IMR-90 (cell line): ENCODE measurements at regions not wholly inside any gene's neighbourhood (a gene's known extent, or its start where the extent isn't known, plus 50 kb on each side); places are given as distances from the start of the nearest gene placed in this dataset.

Source experiments
- CHD1 ChIP-seq: IDR thresholded peaks from 2 replicates; pipeline ENCODE4 v1.6.1; 2012; ENCODE audit warnings: low read depth, low read length, improper control_type of control experiment
- POLR2A ChIP-seq: IDR thresholded peaks from 2 replicates; pipeline ENCODE4 v1.6.1; 2012; ENCODE audit warnings: mild to moderate bottlenecking, low read depth, low read length
- RAD21 ChIP-seq: IDR thresholded peaks from 2 replicates; pipeline ENCODE4 v1.6.1; 2012; ENCODE audit warnings: low read length, improper control_type of control experiment
- RCOR1 ChIP-seq: IDR thresholded peaks from 2 replicates; pipeline ENCODE4 v1.6.1; 2012; ENCODE audit warnings: mild to moderate bottlenecking, low read length, improper control_type of control experiment; ENCODE audit not compliant: insufficient replicate concordance
- RFX5 ChIP-seq: IDR thresholded peaks from 2 replicates; pipeline ENCODE4 v1.8.0; 2012; ENCODE audit warnings: low read depth, mild to moderate bottlenecking, low read length, moderate library complexity
- SMC3 ChIP-seq: fragments of 150-350 bp; IDR thresholded peaks from 2 replicates; pipeline ENCODE4 v1.6.1; 2016; ENCODE audit warnings: low read depth, mild to moderate bottlenecking, antibody characterized with exemption, low read length, moderate library complexity
- TF ChIP-seq, protein P1 (sequence below): conservative IDR thresholded peaks from 2 replicates; pipeline ENCODE4 v1.5.1; 2012; ENCODE audit warnings: mild to moderate bottlenecking, low read depth, low read length, improper control_type of control experiment
- TF ChIP-seq, protein P2 (sequence below): fragments of 150-350 bp; IDR thresholded peaks from 2 replicates; pipeline ENCODE4 v1.6.1; 2017; ENCODE audit warnings: mild to moderate bottlenecking, antibody characterized with exemption, low read length, low read depth

- TF ChIP-seq, protein P1, sequence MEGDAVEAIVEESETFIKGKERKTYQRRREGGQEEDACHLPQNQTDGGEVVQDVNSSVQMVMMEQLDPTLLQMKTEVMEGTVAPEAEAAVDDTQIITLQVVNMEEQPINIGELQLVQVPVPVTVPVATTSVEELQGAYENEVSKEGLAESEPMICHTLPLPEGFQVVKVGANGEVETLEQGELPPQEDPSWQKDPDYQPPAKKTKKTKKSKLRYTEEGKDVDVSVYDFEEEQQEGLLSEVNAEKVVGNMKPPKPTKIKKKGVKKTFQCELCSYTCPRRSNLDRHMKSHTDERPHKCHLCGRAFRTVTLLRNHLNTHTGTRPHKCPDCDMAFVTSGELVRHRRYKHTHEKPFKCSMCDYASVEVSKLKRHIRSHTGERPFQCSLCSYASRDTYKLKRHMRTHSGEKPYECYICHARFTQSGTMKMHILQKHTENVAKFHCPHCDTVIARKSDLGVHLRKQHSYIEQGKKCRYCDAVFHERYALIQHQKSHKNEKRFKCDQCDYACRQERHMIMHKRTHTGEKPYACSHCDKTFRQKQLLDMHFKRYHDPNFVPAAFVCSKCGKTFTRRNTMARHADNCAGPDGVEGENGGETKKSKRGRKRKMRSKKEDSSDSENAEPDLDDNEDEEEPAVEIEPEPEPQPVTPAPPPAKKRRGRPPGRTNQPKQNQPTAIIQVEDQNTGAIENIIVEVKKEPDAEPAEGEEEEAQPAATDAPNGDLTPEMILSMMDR: no peak
- no peak for TF ChIP-seq POLR2A
- no peak for TF ChIP-seq RCOR1
- no peak for TF ChIP-seq CHD1
- TF ChIP-seq, protein P2, sequence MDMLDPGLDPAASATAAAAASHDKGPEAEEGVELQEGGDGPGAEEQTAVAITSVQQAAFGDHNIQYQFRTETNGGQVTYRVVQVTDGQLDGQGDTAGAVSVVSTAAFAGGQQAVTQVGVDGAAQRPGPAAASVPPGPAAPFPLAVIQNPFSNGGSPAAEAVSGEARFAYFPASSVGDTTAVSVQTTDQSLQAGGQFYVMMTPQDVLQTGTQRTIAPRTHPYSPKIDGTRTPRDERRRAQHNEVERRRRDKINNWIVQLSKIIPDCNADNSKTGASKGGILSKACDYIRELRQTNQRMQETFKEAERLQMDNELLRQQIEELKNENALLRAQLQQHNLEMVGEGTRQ: no peak
- TF ChIP-seq RAD21: no peak
- TF ChIP-seq SMC3: no peak
- TF ChIP-seq RFX5: no peak
Observed at GRCh38 chr7:25996006-25996408, 156.0 kb upstream of the NFE2L3 start.
